ENCODE measurements at regions not wholly inside any gene's neighbourhood (a gene's known extent, or its start where the extent isn't known, plus 50 kb on each side); places are given as distances from the start of the nearest gene placed in this dataset.

- TF ChIP-seq CTCF (IDR thresholded peaks at IDR 0.05) = no peak
These were observed 1816.1 kb upstream of the LRRTM1 start for GRCh38 chr2:82120654-82121053.

GRCh38 chr2:82120115-82120514, 1815.6 kb upstream of the LRRTM1 start:
- TF ChIP-seq CTCF (IDR thresholded peaks at IDR 0.05) = no peak
- Histone ChIP-seq H3K27ac (no peak overlapping the region), H3K4me3 (no peak overlapping the region)
- no peak for DNase-seq (ENCODE audit: low spot score)

More at GRCh38 chr2:82120654-82121053, 1816.1 kb upstream of the LRRTM1 start:
- DNase-seq (ENCODE audit: low spot score) = no peak
- H3K4me3 ChIP-seq = no peak overlapping the region
- no peak overlapping the region for H3K27ac ChIP-seq

DNA sequence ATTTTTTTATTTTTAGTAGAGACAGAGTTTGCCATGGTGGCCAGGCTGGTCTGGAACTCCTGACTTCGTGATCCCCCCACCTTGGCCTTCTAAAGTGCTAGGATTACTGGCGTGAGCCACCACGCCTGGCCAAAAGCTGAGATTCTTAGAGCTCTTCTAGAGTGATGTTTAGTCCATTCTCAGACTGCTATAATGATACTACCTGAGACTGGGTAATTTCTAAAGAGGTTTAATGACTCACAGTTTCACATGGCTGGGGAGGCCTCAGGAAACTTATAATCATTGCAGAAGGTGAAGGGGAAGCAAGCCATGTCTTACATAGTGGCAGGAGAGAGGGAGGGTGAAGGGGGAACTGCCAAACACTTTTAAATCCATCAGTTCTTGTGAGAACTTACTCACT, 1804.9 kb upstream of the LRRTM1 start:
- Histone ChIP-seq H3K4me3 (no peak overlapping the region), H3K27ac (no peak overlapping the region)
- TF ChIP-seq CTCF (IDR thresholded peaks at IDR 0.05) = no peak
- DNase-seq (ENCODE audit: low spot score) = no peak

DNA sequence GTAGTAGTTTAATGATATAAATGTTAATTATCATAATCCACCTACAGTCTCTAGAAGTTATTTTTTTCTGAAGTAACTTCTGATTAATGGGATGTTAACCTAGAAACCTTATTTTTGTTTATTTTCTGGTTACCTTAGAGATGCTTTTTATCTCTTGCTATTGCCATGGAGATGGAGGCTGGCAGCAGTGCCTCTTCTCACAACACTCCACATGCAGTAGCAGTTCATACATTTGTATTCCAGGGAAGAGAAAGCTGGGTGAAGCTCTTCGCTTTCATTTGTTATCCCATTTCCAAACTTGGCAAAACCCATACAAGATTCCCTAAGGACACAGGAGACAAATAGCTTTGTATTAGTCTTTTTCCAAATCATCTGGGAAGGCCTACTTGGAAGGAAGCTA, 1794.1 kb upstream of the LRRTM1 start:
- Histone ChIP-seq H3K27ac (no peak overlapping the region), H3K4me3 (no peak overlapping the region)
- no peak for DNase-seq (ENCODE audit: low spot score)
- TF ChIP-seq CTCF (IDR thresholded peaks at IDR 0.05) = no peak

DNA sequence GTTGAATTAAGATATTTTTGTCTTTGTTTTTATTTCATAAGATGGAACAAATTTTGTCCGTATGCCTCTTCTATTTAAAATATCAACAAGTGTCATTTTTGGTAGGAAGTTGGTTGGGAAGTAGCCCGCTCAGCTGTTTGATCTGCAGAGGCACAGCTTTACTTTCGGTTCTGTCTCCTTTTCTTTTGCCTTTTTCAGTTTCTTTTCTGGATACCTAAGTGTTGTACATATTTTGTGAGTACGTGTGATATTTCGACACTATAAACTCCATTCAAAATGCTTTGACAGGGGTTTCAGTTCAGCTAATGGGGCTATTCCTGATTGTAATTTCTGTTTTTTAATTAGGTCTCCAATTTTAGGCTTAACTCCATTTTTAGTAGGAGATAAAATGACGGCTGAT, 1785.0 kb upstream of the LRRTM1 start:
- Histone ChIP-seq H3K4me3 (peak overlapping the region; percentile 22), H3K27ac (no peak overlapping the region)
- no peak for DNase-seq (ENCODE audit: low spot score)
- TF ChIP-seq CTCF (IDR thresholded peaks at IDR 0.05) = no peak

DNA sequence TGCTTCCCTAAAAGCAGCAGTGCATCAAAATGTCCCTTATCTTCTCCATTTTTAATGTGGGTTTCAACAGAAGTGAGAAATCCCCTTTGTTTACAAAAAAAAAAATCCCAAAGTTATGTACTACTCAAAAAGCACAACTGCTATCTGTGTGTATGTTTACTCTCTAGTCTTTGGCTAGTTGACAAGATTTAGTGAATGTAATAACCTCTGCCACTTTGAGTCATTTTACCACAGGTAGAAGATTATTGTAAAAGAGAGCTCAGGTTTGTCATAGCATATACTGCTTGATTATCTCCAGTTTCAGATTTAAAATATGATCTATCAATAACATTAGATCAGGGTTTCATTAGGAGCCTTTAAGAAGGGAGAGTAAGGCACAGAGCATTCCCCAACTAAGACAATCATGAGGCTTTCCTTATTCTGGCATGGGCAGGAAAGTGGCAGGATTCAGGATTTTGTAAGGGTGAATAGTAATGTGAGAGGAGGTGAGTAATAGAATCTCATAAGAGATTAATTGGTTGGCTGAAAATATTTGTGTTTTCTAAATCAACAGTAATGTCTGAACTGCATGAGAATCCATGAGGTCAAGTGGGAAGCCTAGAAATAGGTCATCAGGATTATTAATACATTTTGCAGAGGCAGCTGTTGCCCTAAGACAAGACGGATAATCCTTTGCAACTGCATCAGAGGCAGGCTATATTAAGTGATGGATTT, 1780.3 kb upstream of the LRRTM1 start:
- no peak for TF ChIP-seq CTCF (IDR thresholded peaks at IDR 0.05)
- DNase-seq (ENCODE audit: low spot score) = no peak
- H3K4me3 ChIP-seq = no peak overlapping the region
- no peak overlapping the region for H3K27ac ChIP-seq

DNA sequence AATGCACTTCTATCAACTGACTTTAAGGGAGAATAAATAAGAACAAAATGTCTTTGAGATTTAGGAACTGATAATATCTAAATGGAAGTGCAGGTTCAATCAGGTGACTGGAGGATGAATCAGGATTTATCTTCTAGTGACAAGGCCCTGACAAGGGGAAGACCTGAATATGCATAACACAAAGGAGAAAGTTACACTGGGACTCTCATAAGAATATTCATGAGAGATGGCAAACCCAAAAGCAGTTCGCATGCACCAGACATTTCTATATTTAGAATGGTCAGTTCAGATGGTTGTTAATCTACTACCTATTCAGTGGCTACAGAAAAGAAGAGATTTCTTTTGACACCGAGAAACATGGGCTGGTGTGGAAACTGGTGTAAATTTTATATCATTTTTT, 1771.3 kb upstream of the LRRTM1 start:
- DNase-seq (ENCODE audit: low spot score) = no peak
- Histone ChIP-seq H3K4me3 (no peak overlapping the region), H3K27ac (no peak overlapping the region)
- TF ChIP-seq CTCF (IDR thresholded peaks at IDR 0.05) = no peak

Data from coronary artery (tissue), 2 donors.